ENCODE measurements at regions not wholly inside any gene's neighbourhood (a gene's known extent, or its start where the extent isn't known, plus 50 kb on each side); places are given as distances from the start of the nearest gene placed in this dataset.

- TF ChIP-seq CTCF (IDR thresholded peaks at IDR 0.05; ENCODE audit: low read depth, low read length) (no peak), POLR2A (IDR thresholded peaks at IDR 0.05; ENCODE audit: extremely low read depth, insufficient read length) (no peak), MAX (IDR thresholded peaks at IDR 0.05; ENCODE audit: low read depth, low read length) (no peak), MYC (IDR thresholded peaks at IDR 0.05; ENCODE audit: low read depth, low read length) (no peak)
These were observed 820.5 kb downstream of the BRD1 start for GRCh38 chr22:49007013-49007653.

All from NB4 (cell line).